Fibroblast of pulmonary artery (primary cell): ENCODE measurements at regions not wholly inside any gene's neighbourhood (a gene's known extent, or its start where the extent isn't known, plus 50 kb on each side); places are given as distances from the start of the nearest gene placed in this dataset.

Experiments used
- DNase-seq: peaks from one replicate; pipeline ENCODE4 v3.0.0-alpha.2; 2010; ENCODE audit warnings: low read depth
- H3K4me3 ChIP-seq: replicated peaks from 2 replicates; pipeline ENCODE4 v1.5.1; 2011; ENCODE audit warnings: low read depth, mild to moderate bottlenecking, control low read depth, low read length, moderate library complexity
- TF ChIP-seq, protein P1 (sequence below): IDR thresholded peaks from 2 replicates; pipeline ENCODE4 v1.5.1; 2011; ENCODE audit warnings: mild to moderate bottlenecking, control low read depth, low read length, inconsistent platforms; ENCODE audit errors: missing control alignments

DNA sequence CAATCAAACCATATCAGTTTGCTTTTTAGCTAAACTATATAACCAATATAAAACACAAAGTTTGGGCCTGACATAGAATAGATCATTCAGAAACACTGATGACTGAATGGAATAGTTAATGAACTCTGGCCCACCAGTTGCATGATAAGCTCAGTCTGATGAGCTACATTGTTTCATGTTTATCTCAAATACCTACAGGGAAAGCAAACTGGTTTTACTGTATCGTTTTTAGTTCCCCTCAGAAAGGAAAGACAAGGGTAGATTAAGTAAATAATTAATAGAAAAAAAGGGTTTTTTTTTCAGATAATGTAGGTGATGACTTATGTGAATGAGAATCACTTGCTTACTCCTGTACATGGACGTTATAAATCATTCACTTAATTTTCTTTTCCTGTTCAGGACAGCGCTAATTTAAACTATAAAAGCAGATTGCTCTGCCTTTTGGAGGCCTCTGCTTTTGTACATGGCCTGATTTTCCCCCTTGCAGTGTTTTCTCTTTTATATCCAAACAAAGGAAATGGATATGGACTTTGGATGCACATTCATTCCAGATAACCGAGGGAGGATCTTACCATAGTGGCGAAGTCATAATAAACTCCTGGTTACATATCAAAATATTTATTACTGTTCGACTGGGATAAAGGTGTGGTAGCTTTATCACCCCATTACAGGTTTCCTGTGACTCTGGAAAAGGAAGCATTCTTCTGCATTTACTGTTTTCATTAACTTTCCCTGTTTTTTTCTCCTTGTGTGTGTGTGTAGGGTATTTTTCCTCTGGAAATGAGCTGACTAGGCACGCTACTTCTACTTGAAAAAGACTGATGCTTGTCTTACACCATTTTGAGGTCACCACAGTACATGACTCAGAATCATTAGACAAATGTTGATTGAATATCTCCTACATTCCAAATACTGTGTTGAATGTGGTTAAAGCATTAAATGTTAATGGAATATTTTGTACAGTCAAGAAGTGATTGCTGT, 373.1 kb upstream of the HS3ST1 start:
- DNase-seq: no peak

DNA sequence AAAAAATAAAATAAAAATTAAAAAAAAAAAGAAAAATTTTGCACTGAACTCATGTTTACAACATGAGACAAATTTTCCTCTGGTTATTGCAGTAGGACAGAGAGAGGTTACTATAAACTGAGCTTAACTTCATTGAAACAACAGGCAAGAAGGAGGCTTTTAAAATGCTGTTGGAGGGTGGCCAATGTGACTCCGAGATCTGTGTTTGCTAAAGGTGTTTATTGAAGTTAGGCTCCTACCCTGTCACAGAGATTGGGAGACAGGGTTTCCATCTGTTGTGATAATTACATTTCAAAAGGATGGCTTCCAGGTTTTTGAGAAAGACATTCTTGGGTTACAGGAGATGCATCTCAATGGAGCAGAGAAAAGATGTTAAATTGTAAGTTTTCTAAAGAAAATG, 370.5 kb upstream of the HS3ST1 start:
- no peak for DNase-seq
- TF ChIP-seq, protein P1, sequence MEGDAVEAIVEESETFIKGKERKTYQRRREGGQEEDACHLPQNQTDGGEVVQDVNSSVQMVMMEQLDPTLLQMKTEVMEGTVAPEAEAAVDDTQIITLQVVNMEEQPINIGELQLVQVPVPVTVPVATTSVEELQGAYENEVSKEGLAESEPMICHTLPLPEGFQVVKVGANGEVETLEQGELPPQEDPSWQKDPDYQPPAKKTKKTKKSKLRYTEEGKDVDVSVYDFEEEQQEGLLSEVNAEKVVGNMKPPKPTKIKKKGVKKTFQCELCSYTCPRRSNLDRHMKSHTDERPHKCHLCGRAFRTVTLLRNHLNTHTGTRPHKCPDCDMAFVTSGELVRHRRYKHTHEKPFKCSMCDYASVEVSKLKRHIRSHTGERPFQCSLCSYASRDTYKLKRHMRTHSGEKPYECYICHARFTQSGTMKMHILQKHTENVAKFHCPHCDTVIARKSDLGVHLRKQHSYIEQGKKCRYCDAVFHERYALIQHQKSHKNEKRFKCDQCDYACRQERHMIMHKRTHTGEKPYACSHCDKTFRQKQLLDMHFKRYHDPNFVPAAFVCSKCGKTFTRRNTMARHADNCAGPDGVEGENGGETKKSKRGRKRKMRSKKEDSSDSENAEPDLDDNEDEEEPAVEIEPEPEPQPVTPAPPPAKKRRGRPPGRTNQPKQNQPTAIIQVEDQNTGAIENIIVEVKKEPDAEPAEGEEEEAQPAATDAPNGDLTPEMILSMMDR: no peak
- no peak overlapping the region for H3K4me3 ChIP-seq

More for the DNA sequence above, 373.1 kb upstream of the HS3ST1 start:
- no peak overlapping the region for H3K4me3 ChIP-seq
- TF ChIP-seq, protein P1: no peak

DNA sequence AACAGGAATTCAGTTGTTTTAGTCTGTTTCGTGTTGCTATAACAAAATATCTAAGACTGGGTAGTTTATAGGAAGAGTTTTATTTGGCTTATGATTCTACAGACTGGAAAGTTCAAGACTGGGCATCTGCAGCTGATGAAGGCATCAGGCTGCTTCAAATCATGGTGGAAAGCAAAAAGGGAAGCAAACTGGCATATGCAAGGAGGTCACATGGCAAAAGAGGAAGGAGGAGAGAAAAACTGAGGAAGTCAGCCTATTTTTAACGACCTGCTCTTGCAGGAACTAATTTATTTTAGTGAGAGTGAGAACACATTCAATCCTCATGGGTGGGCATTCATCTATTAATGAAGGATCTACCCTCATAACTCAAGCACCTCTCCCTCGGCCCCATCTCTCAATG, 363.1 kb upstream of the HS3ST1 start:
- DNase-seq: no peak
- no peak overlapping the region for H3K4me3 ChIP-seq
- TF ChIP-seq, protein P1: no peak

GRCh38 chr4:11790230-11790629, 361.5 kb upstream of the HS3ST1 start:
- TF ChIP-seq, protein P1: no peak
- no peak overlapping the region for H3K4me3 ChIP-seq
- no peak for DNase-seq

GRCh38 chr4:11783588-11783987, 354.9 kb upstream of the HS3ST1 start:
- TF ChIP-seq, protein P1: no peak
- DNase-seq: no peak
- no peak overlapping the region for H3K4me3 ChIP-seq

DNA sequence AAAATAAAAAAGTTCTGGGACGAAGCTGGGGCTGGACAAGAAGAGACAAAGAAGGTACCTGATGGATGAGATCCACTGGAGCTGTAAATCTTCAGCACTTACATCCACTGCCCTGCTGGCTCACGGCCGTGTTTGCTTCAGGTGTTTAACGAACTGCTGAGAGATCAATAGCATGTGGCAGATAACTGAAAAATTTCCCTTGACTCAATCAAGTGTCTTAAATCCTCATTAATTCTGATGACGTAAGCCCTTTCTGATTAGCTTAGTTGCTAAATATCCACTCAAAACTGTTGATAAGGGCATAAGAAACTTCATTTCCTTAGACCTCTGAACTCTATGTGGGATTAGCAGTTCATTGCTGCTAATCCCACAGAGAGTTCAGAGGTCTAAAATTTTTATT, 354.2 kb upstream of the HS3ST1 start:
- no peak overlapping the region for H3K4me3 ChIP-seq
- TF ChIP-seq, protein P1: no peak
- no peak for DNase-seq
